Peyer's patch (tissue), 4 donors: ENCODE measurements at regions not wholly inside any gene's neighbourhood (a gene's known extent, or its start where the extent isn't known, plus 50 kb on each side); places are given as distances from the start of the nearest gene placed in this dataset.

Source experiments
- POLR2A ChIP-seq, 2 donors: fragments of 450-650 bp; IDR thresholded peaks; one replicate each; pipeline ENCODE4 v1.5.1; 2017; ENCODE audit warnings: antibody characterized with exemption in 2 of 2, mild to moderate bottlenecking in 2 of 2, moderate library complexity in 2 of 2
- TF ChIP-seq, protein P1 (sequence below), 6 experiments: fragments of 450-650 bp in 4 of 6; fragments of 200-600 bp in 2 of 6; sonication (generic) in 1 of 6; IDR thresholded peaks; one replicate each; pipeline ENCODE4 v1.5.1; 2017 to 2019; ENCODE audit warnings: antibody characterized with exemption in 6 of 6, mild to moderate bottlenecking in 3 of 6, moderate library complexity in 1 of 6

DNA sequence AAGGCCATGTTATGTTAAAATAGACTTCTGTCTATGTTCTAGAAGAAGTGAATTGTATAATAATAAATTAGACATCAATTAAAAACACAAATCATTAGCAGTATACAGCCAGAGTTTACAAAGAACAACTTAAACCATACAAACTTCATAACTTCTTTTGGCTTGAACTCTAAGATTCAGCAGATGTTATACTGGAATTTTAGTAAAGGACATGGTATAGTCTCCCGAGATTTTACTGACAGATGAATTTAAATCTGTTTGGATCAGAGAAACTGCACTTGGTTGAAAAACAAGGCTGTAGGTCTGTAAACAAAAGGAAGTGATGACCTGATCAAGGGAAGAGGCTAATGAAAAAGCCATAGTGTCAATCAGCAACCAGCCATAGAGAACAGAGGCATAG lies 132.6 kb upstream of the TBX18 start:
- TF ChIP-seq, protein P1, sequence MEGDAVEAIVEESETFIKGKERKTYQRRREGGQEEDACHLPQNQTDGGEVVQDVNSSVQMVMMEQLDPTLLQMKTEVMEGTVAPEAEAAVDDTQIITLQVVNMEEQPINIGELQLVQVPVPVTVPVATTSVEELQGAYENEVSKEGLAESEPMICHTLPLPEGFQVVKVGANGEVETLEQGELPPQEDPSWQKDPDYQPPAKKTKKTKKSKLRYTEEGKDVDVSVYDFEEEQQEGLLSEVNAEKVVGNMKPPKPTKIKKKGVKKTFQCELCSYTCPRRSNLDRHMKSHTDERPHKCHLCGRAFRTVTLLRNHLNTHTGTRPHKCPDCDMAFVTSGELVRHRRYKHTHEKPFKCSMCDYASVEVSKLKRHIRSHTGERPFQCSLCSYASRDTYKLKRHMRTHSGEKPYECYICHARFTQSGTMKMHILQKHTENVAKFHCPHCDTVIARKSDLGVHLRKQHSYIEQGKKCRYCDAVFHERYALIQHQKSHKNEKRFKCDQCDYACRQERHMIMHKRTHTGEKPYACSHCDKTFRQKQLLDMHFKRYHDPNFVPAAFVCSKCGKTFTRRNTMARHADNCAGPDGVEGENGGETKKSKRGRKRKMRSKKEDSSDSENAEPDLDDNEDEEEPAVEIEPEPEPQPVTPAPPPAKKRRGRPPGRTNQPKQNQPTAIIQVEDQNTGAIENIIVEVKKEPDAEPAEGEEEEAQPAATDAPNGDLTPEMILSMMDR (IDR thresholded peaks at IDR 0.05) = no peak
- TF ChIP-seq POLR2A (IDR thresholded peaks at IDR 0.05) = no peak
